GM12892 (cell line): ENCODE measurements at regions not wholly inside any gene's neighbourhood (a gene's known extent, or its start where the extent isn't known, plus 50 kb on each side); places are given as distances from the start of the nearest gene placed in this dataset.

Source experiments
- POLR2A ChIP-seq: IDR thresholded peaks from 2 replicates; pipeline ENCODE4 v1.6.1; 2011; ENCODE audit warnings: low read depth, low read length, control low read depth
- TAF1 ChIP-seq: IDR thresholded peaks from 2 replicates; pipeline ENCODE4 v1.6.1; 2011; ENCODE audit warnings: low read depth, mild to moderate bottlenecking, control low read depth, low read length, borderline replicate concordance

DNA sequence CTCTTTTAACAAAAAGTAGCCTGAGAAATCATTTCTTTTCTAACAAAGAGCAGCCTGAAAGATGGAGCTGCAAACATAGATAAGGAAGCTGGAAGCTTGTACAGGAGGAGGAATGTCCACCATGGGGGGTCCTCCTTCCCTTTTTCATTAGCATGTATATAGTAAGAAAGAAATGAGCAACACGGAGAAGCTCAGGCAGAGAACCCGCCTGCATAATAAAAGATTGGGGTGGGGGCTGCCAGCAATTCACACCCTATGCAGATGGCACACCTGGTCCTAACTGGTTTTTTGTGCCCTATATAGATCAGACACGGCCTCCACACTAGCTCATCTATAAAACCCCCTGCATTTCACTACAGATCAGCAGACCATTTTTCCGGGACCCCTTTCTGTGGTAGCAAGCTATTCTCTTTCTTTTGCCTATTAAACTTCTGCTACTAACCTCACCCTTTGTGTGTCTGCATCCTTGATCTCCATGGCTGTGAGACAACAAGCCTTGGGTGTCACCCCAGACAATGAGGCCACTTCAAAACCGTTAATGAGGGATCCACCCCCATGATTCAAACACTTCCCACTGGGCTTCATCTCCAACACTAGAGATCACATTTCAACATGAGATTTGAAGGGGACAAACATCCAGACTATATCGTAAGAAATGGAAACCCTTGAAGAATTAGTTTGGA, 167.5 kb upstream of the FREM2 start:
- no peak for TF ChIP-seq POLR2A
- no peak for TF ChIP-seq TAF1
